H1 (cell line): ENCODE measurements at regions not wholly inside any gene's neighbourhood (a gene's known extent, or its start where the extent isn't known, plus 50 kb on each side); places are given as distances from the start of the nearest gene placed in this dataset.

Experiments
- CTCF ChIA-PET: fragments of 300-600 bp; sonication (Branson Sonifier 250); formaldehyde crosslinking; loops from one replicate; lab custom pipeline; 2021; ENCODE audit not compliant: partially characterized antibody; lab: Charles Lee
- POLR2A ChIA-PET: fragments of 300-600 bp; sonication (Branson Sonifier 250); formaldehyde crosslinking; loops from one replicate; lab custom pipeline; 2021; ENCODE audit warnings: inconsistent platforms; ENCODE audit not compliant: partially characterized antibody; lab: Charles Lee
- DNase-seq, 2 experiments: peaks; one replicate each; pipeline versions ENCODE4 v3.0.0 to v3.0.0-alpha.2; 2010 to 2022; ENCODE audit warnings: low spot score in 2 of 2, low read depth in 1 of 2, mixed read lengths in 1 of 2
- FAIRE-seq: peaks from 2 replicates; lab custom pipeline; 2011; peaks lifted over from hg19 to GRCh38; lab: Jason Lieb, UNC
- H2AFZ ChIP-seq: 2 replicates; pipeline ENCODE4 v1.8.1; 2012; ENCODE audit warnings: low read length, inconsistent platforms
- H2AK5ac ChIP-seq: 2 replicates; pipeline ENCODE4 v1.6.1; 2013; ENCODE audit warnings: low read depth, low read length
- H2BK120ac ChIP-seq: replicated peaks from 2 replicates; pipeline ENCODE3; 2013; ENCODE audit warnings: low read depth, low read length, inconsistent platforms
- H2BK12ac ChIP-seq: 2 replicates; pipeline ENCODE4 v1.6.1; 2013; ENCODE audit warnings: low read depth, low read length
- H2BK15ac ChIP-seq: 2 replicates; pipeline ENCODE4 v1.6.1; 2013; ENCODE audit warnings: low read length
- H2BK20ac ChIP-seq: 2 replicates; pipeline ENCODE4 v1.6.1; 2013; ENCODE audit warnings: low read length
- H2BK5ac ChIP-seq: 2 replicates; pipeline ENCODE4 v1.6.1; 2013; ENCODE audit warnings: low read depth, low read length
- H3K14ac ChIP-seq: 2 replicates; pipeline ENCODE4 v1.6.1; 2013; ENCODE audit warnings: inconsistent platforms; ENCODE audit not compliant: insufficient read length
- H3K18ac ChIP-seq: 2 replicates; pipeline ENCODE4 v1.6.1; 2013; ENCODE audit warnings: low read length; ENCODE audit errors: extremely low read depth
- H3K23ac ChIP-seq: 2 replicates; pipeline ENCODE4 v1.6.1; 2013; ENCODE audit warnings: inconsistent platforms; ENCODE audit not compliant: insufficient read length
- H3K23me2 ChIP-seq: 2 replicates; pipeline ENCODE4 v1.6.1; 2013; ENCODE audit warnings: low read depth, low read length
- H3K27ac ChIP-seq: 2 replicates; pipeline ENCODE4 v1.6.1; 2011; ENCODE audit warnings: low read depth, low read length, inconsistent platforms
- H3K27me3 ChIP-seq, 4 experiments: replicated peaks in 1 of 4; 1 replicate in 1 of 4; 2 replicates in 3 of 4; pipeline versions ENCODE4 v1.6.1 to v1.8.1; 2011 to 2013; ENCODE audit warnings: low read length in 3 of 4, mild to moderate bottlenecking in 3 of 4, inconsistent platforms in 2 of 4, mixed read lengths in 2 of 4, moderate library complexity in 1 of 4; ENCODE audit not compliant: control insufficient read depth in 3 of 4, insufficient read depth in 3 of 4; ENCODE audit errors: extremely low read depth in 1 of 4
- H3K36me3 ChIP-seq, 4 experiments: 2 replicates each; pipeline versions ENCODE4 v1.6.1 to v1.8.1; 2011 to 2013; ENCODE audit warnings: mild to moderate bottlenecking in 4 of 4, low read length in 3 of 4, moderate library complexity in 2 of 4, control low read depth in 1 of 4, inconsistent platforms in 1 of 4; ENCODE audit not compliant: insufficient read depth in 4 of 4, control insufficient read depth in 2 of 4
- H3K4ac ChIP-seq: replicated peaks from 2 replicates; pipeline ENCODE3; 2013; ENCODE audit warnings: low read length, low read depth, mixed read lengths, inconsistent platforms; ENCODE audit not compliant: insufficient read length
- H3K4me1 ChIP-seq, 4 experiments: replicated peaks in 1 of 4; 1 replicate in 1 of 4; 2 replicates in 3 of 4; pipeline versions ENCODE4 v1.6.1 to v1.8.1; 2011 to 2013; ENCODE audit warnings: low read length in 3 of 4, inconsistent platforms in 2 of 4, mixed read lengths in 1 of 4; ENCODE audit not compliant: insufficient read depth in 4 of 4, control insufficient read depth in 3 of 4
- H3K4me2 ChIP-seq, 2 experiments: 2 replicates each; pipeline versions ENCODE4 v1.6.1 to v1.8.1; 2011 to 2013; ENCODE audit warnings: low read depth in 2 of 2, low read length in 2 of 2, control low read depth in 1 of 2, inconsistent platforms in 1 of 2, mild to moderate bottlenecking in 1 of 2; ENCODE audit not compliant: insufficient read depth in 1 of 2
- H3K4me3 ChIP-seq, 4 experiments: fragments of 200-600, 300-600 bp in 1 of 4; sonication (generic), shearing (Covaris generic), sonication (Bioruptor Twin) in 1 of 4; 2 replicates each; pipeline versions ENCODE4 v1.5.1 to v1.8.1; 2011 to 2016; ENCODE audit warnings: low read length in 4 of 4, low read depth in 3 of 4, control low read depth in 2 of 4, inconsistent platforms in 2 of 4, mild to moderate bottlenecking in 2 of 4, mixed read lengths in 1 of 4, moderate library complexity in 1 of 4; ENCODE audit not compliant: insufficient read depth in 2 of 4; ENCODE audit errors: extremely low read depth in 1 of 4
- H3K56ac ChIP-seq: replicated peaks from 2 replicates; pipeline ENCODE3; 2013; ENCODE audit warnings: low read depth, mild to moderate bottlenecking, mixed read lengths, low read length, inconsistent platforms; ENCODE audit not compliant: insufficient read length
- H3K79me1 ChIP-seq: 2 replicates; pipeline ENCODE4 v1.6.1; 2013; ENCODE audit warnings: low read depth, low read length, control low read depth
- H3K79me2 ChIP-seq, 2 experiments: 2 replicates each; pipeline versions ENCODE4 v1.6.1 to v1.8.1; 2012 to 2013; ENCODE audit warnings: low read length in 2 of 2, mild to moderate bottlenecking in 2 of 2, inconsistent platforms in 1 of 2; ENCODE audit not compliant: insufficient read depth in 2 of 2, control insufficient read depth in 1 of 2
- H3K9ac ChIP-seq, 4 experiments: replicated peaks in 1 of 4; 1 replicate in 1 of 4; 2 replicates in 3 of 4; pipeline versions ENCODE4 v1.6.1 to v1.8.1; 2011 to 2013; ENCODE audit warnings: low read depth in 3 of 4, low read length in 3 of 4, control low read depth in 2 of 4, mild to moderate bottlenecking in 2 of 4, moderate library complexity in 2 of 4, inconsistent platforms in 1 of 4; ENCODE audit errors: extremely low read depth in 1 of 4
- H3K9me3 ChIP-seq, 2 experiments: 2 replicates each; pipeline versions ENCODE4 v1.6.1 to v1.8.1; 2012 to 2013; ENCODE audit warnings: mild to moderate bottlenecking in 2 of 2, moderate library complexity in 2 of 2, control low read depth in 1 of 2, inconsistent platforms in 1 of 2, low read depth in 1 of 2, low read length in 1 of 2, mixed read lengths in 1 of 2; ENCODE audit not compliant: insufficient read depth in 2 of 2
- H4K20me1 ChIP-seq, 2 experiments: replicated peaks in 1 of 2; 2 replicates each; pipeline versions ENCODE3 to v1.8.1; 2011 to 2013; ENCODE audit warnings: inconsistent platforms in 2 of 2, low read length in 2 of 2, mild to moderate bottlenecking in 1 of 2; ENCODE audit not compliant: insufficient read depth in 2 of 2, control insufficient read depth in 1 of 2
- H4K5ac ChIP-seq: 2 replicates; pipeline ENCODE4 v1.6.1; 2013; ENCODE audit warnings: low read length, low read depth, mixed read lengths, inconsistent platforms; ENCODE audit not compliant: insufficient read length
- H4K8ac ChIP-seq: 2 replicates; pipeline ENCODE4 v1.8.0; 2013; ENCODE audit warnings: mild to moderate bottlenecking, moderate library complexity, low read length, inconsistent platforms; ENCODE audit not compliant: insufficient read depth; ENCODE audit errors: extremely low read depth
- H4K91ac ChIP-seq: replicated peaks from 2 replicates; pipeline ENCODE3; 2013; ENCODE audit warnings: low read length, mixed read lengths, inconsistent platforms; ENCODE audit not compliant: insufficient read length
- FOSL1 ChIP-seq: IDR thresholded peaks from 2 replicates; pipeline ENCODE4 v1.6.1; 2011; ENCODE audit warnings: mild to moderate bottlenecking, low read depth, low read length, moderate library complexity; ENCODE audit not compliant: insufficient read depth
- NRF1 ChIP-seq: IDR thresholded peaks from 2 replicates; pipeline ENCODE4 v1.6.1; 2011; ENCODE audit warnings: mild to moderate bottlenecking, low read depth, low read length, improper control_type of control experiment
- POLR2A ChIP-seq, 2 experiments: IDR thresholded peaks; 1 replicate in 1 of 2; 2 replicates in 1 of 2; pipeline ENCODE4 v1.6.1; 2011; ENCODE audit warnings: low read depth in 2 of 2, low read length in 2 of 2, mild to moderate bottlenecking in 2 of 2; ENCODE audit errors: control extremely low read depth in 1 of 2
- RAD21 ChIP-seq, 2 experiments: IDR thresholded peaks in 1 of 2; conservative IDR thresholded peaks in 1 of 2; 2 replicates each; pipeline ENCODE4 v1.6.1; 2011; ENCODE audit warnings: low read depth in 2 of 2, low read length in 2 of 2, improper control_type of control experiment in 1 of 2, inconsistent platforms in 1 of 2, mild to moderate bottlenecking in 1 of 2, moderate library complexity in 1 of 2
- ZNF274 ChIP-seq: IDR thresholded peaks from 2 replicates; pipeline ENCODE4 v1.7.0; 2012; ENCODE audit warnings: low read length, borderline replicate concordance; ENCODE audit errors: extremely low read depth
- WGBS, 2 experiments: shearing (Covaris generic) in 1 of 2; methylation state at CpG; one replicate each; pipeline versions ENCODE4 v1.1.6 to v1.1.7; 2013 to 2015; ENCODE audit warnings: low lambda C conversion rate in 2 of 2, mixed read lengths in 2 of 2, inconsistent platforms in 1 of 2, low coverage in 1 of 2, missing lambda C conversion rate in 1 of 2; ENCODE audit not compliant: insufficient replicate concordance in 2 of 2, insufficient coverage in 1 of 2, insufficient read length in 1 of 2; ENCODE audit errors: extremely low coverage in 1 of 2, missing lambda C conversion rate in 1 of 2; 5-methylcytosine and 5-hydroxymethylcytosine counted together
- TF ChIP-seq, protein P1 (sequence below), 3 experiments: IDR thresholded peaks; 1 replicate in 2 of 3; 2 replicates in 1 of 3; pipeline versions ENCODE4 v1.5.1 to v1.6.1; 2011; ENCODE audit warnings: low read length in 3 of 3, mild to moderate bottlenecking in 3 of 3, inconsistent platforms in 2 of 3, low read depth in 1 of 3, moderate library complexity in 1 of 3; ENCODE audit not compliant: insufficient read depth in 1 of 3; ENCODE audit errors: control extremely low read depth in 1 of 3
- TF ChIP-seq, protein P2 (sequence below): IDR thresholded peaks from 2 replicates; pipeline ENCODE4 v1.6.1; 2012; ENCODE audit warnings: low read length, inconsistent platforms

DNA sequence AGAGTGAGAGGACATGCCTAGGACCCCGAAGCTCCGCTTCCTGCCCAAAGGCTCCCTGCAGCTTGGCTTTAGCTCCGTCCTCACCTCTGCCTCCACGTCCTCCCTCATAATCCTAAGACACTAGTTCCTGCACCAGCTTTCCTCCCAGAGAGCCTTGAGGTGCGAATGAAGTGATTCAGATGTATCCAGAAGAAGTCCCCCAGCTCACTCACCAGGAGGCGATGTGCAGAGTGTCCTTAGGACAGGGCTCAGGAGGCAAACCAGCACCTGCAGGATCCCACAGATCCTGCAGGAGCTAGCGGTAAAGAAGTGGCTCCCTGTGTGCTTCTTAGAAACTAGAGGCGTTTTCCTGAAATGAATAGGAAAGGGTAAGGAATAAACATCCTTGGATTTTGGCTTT lies 109.7 kb downstream of the HSPH1 start:
- H3K9me3 ChIP-seq: no peaks in the 10 kb centered on the region
- no peak overlapping the region for H3K56ac ChIP-seq
- 0 out of 2 replicates have a peak overlapping the region, but pooled peaks have one; percentile 30 for H2BK5ac ChIP-seq
- no peak overlapping the region for H3K4ac ChIP-seq
- H3K23me2 ChIP-seq: no peaks in the 10 kb centered on the region; the same call in 1 of the 2 replicates
- CTCF ChIA-PET: interaction anchor here (0.6 to 3.0 kb wide), 14 partner anchors 8 to 247 kb away, joined by 3 to 13 read pairs (median 4); no protein-coding TSS in a partner anchor
- no peaks in the 10 kb centered on the region for H3K79me1 ChIP-seq
- no peak overlapping the region for H3K4me2 ChIP-seq
- WGBS, 2 experiments: 79% methylated on average over 8 of the region's 8 CpGs; no CpG with 5 or more reads in 1 of the 2 experiments
- no peak overlapping the region for H2BK12ac ChIP-seq
- H2BK20ac ChIP-seq: 0 out of 2 replicates have a peak overlapping the region, but pooled peaks have one; percentile 29
- no peak overlapping the region for H4K91ac ChIP-seq
- no peak overlapping the region for H4K8ac ChIP-seq
- no peak overlapping the region for H3K18ac ChIP-seq
- no peak for DNase-seq
- no peak overlapping the region for H3K27ac ChIP-seq
- POLR2A ChIA-PET: interaction anchor here (0.7 kb wide), 1 partner anchor 188 kb away, joined by 3 read pairs; no protein-coding TSS in a partner anchor
- FAIRE-seq: no peak
- no peaks in the 10 kb centered on the region for H4K20me1 ChIP-seq
- no peak overlapping the region for H2BK120ac ChIP-seq
- H3K79me2 ChIP-seq: no peaks in the 10 kb centered on the region
- no peak overlapping the region for H2AK5ac ChIP-seq
- H3K23ac ChIP-seq: no peak overlapping the region
- no peak overlapping the region for H3K14ac ChIP-seq
- H3K36me3 ChIP-seq: no peaks in the 10 kb centered on the region
- H3K4me1 ChIP-seq: peaks cover 0 to 2% (median 0%) of the 10 kb centered on the region in 4 experiments; a peak in 1 of 7 replicates
- no peak overlapping the region for H2BK15ac ChIP-seq
- no peak overlapping the region for H4K5ac ChIP-seq
- TF ChIP-seq POLR2A (IDR thresholded peaks at IDR 0.05; ENCODE audit: control extremely low read depth in 1 of 2, low read depth in 2 of 2, low read length in 2 of 2) (no peak), NRF1 (no peak), RAD21 (IDR thresholded peaks at IDR 0.05 in 1 of 2, conservative IDR thresholded peaks at IDR 0.05 in 1 of 2; ENCODE audit: low read depth in 2 of 2, low read length in 2 of 2) (peak in 1 of 2 experiments; percentile 49; a peak in 2 of 4 replicates), ZNF274 (no peak), FOSL1 (no peak)
- TF ChIP-seq, protein P1, sequence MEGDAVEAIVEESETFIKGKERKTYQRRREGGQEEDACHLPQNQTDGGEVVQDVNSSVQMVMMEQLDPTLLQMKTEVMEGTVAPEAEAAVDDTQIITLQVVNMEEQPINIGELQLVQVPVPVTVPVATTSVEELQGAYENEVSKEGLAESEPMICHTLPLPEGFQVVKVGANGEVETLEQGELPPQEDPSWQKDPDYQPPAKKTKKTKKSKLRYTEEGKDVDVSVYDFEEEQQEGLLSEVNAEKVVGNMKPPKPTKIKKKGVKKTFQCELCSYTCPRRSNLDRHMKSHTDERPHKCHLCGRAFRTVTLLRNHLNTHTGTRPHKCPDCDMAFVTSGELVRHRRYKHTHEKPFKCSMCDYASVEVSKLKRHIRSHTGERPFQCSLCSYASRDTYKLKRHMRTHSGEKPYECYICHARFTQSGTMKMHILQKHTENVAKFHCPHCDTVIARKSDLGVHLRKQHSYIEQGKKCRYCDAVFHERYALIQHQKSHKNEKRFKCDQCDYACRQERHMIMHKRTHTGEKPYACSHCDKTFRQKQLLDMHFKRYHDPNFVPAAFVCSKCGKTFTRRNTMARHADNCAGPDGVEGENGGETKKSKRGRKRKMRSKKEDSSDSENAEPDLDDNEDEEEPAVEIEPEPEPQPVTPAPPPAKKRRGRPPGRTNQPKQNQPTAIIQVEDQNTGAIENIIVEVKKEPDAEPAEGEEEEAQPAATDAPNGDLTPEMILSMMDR (IDR thresholded peaks at IDR 0.05; ENCODE audit: control extremely low read depth in 1 of 3, insufficient read depth in 1 of 3, low read depth in 1 of 3, low read length in 3 of 3): peak; percentile 48 to 85 (median 58)
- TF ChIP-seq, protein P2, sequence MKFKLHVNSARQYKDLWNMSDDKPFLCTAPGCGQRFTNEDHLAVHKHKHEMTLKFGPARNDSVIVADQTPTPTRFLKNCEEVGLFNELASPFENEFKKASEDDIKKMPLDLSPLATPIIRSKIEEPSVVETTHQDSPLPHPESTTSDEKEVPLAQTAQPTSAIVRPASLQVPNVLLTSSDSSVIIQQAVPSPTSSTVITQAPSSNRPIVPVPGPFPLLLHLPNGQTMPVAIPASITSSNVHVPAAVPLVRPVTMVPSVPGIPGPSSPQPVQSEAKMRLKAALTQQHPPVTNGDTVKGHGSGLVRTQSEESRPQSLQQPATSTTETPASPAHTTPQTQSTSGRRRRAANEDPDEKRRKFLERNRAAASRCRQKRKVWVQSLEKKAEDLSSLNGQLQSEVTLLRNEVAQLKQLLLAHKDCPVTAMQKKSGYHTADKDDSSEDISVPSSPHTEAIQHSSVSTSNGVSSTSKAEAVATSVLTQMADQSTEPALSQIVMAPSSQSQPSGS: no peak
- peak overlapping the region; percentile 67 for H2AFZ ChIP-seq
- no peak overlapping the region for H3K4me3 ChIP-seq
- no peak overlapping the region for H3K9ac ChIP-seq
- no peaks in the 10 kb centered on the region; a peak in 1 of 7 replicates for H3K27me3 ChIP-seq
